Choroid plexus epithelial cell (primary cell): ENCODE measurements at regions not wholly inside any gene's neighbourhood (a gene's known extent, or its start where the extent isn't known, plus 50 kb on each side); places are given as distances from the start of the nearest gene placed in this dataset.
A peak's percentile ranks its signal among the peaks of the same experiment; 100 is the strongest.

Experiments
- DNase-seq: peaks from one replicate; pipeline ENCODE4 v3.0.0-alpha.2; 2010; ENCODE audit warnings: low read depth
- H3K4me3 ChIP-seq: 2 replicates; pipeline ENCODE4 v1.5.1; 2011; ENCODE audit warnings: low read depth, mild to moderate bottlenecking, control low read depth, low read length, moderate library complexity
- TF ChIP-seq, protein P1 (sequence below): conservative IDR thresholded peaks from 2 replicates; pipeline ENCODE4 v1.5.1; 2011; ENCODE audit warnings: low read depth, mild to moderate bottlenecking, control low read depth, inconsistent platforms, low read length, moderate library complexity

DNA sequence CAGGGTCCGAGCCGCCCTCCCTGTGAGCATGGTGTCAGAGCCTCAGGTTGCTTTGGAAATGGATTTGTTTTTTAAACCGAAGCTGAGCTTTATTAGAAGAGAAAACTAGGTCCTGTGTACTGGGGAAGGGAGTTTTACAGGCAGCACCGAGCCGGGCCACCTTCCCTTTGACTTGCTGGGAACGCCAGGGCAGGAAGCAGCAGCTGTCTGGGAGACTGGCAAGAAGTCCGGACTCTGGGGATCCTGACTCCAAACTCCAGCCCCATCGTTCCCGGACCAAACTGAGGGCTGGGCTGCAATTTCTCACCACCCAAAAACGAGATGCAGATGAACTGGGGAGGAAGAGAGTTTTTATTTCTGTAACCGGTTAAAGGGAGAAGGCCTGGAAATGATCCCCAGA lies 214.9 kb upstream of the KCNG1 start:
- DNase-seq: no peak
- H3K4me3 ChIP-seq: no peak overlapping the region
- TF ChIP-seq, protein P1, sequence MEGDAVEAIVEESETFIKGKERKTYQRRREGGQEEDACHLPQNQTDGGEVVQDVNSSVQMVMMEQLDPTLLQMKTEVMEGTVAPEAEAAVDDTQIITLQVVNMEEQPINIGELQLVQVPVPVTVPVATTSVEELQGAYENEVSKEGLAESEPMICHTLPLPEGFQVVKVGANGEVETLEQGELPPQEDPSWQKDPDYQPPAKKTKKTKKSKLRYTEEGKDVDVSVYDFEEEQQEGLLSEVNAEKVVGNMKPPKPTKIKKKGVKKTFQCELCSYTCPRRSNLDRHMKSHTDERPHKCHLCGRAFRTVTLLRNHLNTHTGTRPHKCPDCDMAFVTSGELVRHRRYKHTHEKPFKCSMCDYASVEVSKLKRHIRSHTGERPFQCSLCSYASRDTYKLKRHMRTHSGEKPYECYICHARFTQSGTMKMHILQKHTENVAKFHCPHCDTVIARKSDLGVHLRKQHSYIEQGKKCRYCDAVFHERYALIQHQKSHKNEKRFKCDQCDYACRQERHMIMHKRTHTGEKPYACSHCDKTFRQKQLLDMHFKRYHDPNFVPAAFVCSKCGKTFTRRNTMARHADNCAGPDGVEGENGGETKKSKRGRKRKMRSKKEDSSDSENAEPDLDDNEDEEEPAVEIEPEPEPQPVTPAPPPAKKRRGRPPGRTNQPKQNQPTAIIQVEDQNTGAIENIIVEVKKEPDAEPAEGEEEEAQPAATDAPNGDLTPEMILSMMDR: no peak

DNA sequence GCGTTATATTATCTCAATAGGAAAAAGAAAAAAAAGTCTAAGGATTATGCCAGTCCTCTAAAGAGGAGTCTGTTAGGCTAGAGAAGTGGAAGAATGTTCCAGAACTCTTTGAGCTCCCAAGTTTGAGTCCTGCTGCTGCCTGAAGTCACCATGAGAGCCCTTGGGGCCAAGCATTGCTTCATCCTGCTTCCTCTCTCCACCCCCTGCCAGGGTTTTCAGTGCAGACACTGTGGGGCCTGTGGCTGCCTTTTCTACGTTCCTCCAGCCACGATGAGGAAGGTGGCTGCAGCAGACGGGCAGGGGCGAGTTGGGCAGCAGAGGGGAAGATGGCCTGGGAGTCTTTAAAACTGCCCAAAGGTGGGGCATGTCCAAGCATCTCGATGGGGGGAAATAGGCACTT lies 214.4 kb upstream of the KCNG1 start:
- DNase-seq: peak; percentile 71
- TF ChIP-seq, protein P1: no peak

DNA sequence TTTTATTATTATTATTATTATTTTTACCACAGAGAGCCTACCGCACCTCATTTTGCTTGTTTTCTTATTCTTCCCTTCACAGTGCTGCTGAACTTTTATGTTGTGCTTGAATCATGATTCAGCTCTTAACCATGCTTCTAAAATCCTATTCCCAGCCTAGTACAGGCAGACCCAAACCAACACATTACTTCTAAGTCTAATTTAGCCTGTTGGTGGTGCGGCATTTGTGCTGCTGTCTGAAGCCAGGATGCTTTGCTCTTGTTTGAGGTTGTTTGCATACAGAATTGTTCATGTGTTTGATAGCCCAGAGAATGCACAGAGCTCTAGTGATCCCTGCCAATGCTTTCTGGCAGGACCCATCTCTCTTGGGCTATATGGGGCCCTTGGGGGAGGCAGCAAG lies 213.5 kb upstream of the KCNG1 start:
- no peak overlapping the region for H3K4me3 ChIP-seq
- TF ChIP-seq, protein P1: no peak
- DNase-seq: peak; percentile 61

More for the DNA sequence above, 214.4 kb upstream of the KCNG1 start:
- no peak overlapping the region for H3K4me3 ChIP-seq

DNA sequence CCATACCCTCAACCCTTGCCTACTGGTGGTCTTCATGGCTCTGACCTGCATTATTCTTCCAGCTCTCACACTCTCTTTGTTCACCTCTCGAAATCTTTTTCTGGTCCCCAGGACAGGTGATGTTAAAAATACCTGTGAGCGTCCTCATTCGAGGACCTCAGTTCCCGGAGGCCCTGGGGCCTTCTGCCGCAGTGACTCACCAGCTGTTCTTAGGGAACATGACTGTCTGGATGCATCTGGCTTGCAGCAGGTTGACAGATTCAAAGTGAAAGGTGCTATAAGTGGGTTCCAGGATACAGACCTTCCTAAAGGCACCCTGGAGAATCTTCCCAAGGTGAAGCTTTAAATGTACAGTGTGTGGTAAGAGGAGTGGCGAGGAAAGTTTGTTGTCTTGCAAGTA lies 210.4 kb upstream of the KCNG1 start:
- no peak overlapping the region for H3K4me3 ChIP-seq
- DNase-seq: no peak
- TF ChIP-seq, protein P1: no peak

DNA sequence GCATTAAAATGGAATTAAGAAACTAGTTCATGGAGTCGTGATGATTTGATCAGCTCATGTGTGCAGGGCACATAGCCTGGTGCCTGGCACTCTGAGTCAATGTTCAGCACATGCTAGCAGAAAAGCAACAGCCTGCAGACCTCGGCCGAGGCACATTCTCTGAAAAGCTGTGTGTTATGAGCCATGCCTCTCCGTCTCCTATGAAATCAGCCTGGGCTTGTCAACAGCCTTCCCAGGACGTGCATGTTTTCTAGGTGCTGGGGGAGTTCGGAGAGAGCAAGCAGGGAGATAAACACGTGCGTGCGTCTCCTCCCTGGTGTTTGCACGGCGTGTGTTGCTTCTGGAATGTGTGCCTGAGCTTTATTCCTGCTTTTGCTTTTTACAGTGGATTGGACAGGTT lies 207.8 kb upstream of the KCNG1 start:
- DNase-seq: no peak
- TF ChIP-seq, protein P1: no peak
- H3K4me3 ChIP-seq: no peak overlapping the region

DNA sequence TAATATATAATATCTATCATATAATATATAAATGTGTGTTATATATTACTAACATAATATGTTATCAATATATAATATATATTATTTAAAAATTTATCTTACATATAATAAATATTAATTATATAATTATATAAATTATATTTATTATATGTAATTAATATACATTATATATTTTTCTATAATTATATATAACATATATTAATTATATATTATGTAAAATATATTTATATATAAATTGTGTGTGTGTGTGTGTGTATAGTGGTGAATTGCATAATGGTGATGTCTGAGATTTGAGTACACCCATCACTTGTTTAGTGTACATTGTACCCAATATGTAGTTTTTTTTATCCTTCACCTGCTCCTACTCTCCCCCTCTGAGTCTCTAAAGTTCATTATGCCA lies 205.9 kb upstream of the KCNG1 start:
- DNase-seq: no peak
- TF ChIP-seq, protein P1: no peak
- no peak overlapping the region for H3K4me3 ChIP-seq

DNA sequence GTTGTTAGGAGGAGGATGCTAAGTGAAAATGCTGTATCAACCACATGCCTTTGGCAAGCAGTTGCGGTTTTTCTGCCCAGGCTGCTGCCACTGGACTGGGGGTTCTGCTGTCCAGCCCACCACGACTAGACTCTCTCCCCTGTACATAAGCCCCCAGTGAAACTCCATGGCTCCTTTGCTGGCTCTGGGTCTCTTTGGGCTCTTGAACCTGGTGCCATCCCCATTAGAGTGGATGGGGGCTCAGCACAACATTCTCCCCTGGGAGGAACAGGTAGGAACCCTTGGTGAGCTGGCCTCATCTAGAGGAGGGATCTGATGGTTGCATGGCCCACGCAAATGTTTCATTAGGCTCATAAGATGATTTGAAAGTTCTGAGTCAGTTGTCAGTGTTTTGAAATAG lies 204.8 kb upstream of the KCNG1 start:
- no peak for DNase-seq
- H3K4me3 ChIP-seq: no peak overlapping the region
- TF ChIP-seq, protein P1: no peak
